ENCODE measurements at regions not wholly inside any gene's neighbourhood (a gene's known extent, or its start where the extent isn't known, plus 50 kb on each side); places are given as distances from the start of the nearest gene placed in this dataset.
"Not testable (repeated sequence)": the region's sequence is repeated elsewhere in the genome, so short reads cannot be mapped to it uniquely, and the experiment has no call there.

DNA sequence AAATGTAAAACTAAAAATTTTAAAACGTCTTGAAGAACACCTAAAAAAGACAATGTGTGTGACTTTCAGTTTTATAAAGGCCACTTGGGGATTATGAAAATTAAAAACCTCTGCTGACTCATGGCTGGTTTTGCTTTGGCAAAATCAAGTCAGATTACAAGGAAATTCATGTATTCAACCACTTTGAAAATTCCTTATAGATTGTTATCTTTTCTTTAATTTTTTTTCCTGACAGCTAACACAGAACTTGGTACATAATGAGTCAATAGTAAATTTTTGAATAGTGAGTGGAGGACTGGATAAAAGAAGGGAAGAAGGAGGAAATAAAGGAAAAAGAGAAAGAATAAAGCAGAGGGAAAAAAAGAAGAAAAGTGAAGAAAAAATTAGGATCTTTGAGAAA, 1774.7 kb upstream of the ACO1 start:
- no peak for DNase-seq

GRCh38 chr9:30616782-30617181, 1767.7 kb upstream of the ACO1 start:
- DNase-seq, result not testable (repeated sequence)

GRCh38 chr9:30622561-30622960, 1761.9 kb upstream of the ACO1 start:
- no peak for DNase-seq

- no peak for DNase-seq
These were observed 1755.4 kb upstream of the ACO1 start for GRCh38 chr9:30628915-30629567.

DNA sequence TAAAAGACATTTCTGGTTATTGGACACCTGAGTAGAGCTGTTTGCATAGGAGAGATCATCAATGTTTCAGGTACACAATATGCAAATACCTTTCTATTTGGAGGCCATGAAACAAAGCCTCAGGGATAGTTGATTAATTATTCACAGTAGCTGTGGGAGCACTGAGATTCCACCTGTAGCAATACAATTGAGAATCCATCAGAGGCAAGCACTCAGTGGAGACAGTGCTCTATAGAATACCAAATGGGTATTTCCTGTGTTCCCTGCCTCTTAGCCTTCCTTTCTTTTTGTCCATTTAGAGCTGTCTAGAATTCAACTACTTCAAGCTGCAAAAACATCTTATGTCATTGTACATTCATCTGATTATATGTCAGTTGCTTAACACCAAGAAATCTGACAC, 1754.0 kb upstream of the ACO1 start:
- no peak for DNase-seq

GRCh38 chr9:30646639-30647038, 1737.8 kb upstream of the ACO1 start:
- DNase-seq, result not testable (repeated sequence)

DNA sequence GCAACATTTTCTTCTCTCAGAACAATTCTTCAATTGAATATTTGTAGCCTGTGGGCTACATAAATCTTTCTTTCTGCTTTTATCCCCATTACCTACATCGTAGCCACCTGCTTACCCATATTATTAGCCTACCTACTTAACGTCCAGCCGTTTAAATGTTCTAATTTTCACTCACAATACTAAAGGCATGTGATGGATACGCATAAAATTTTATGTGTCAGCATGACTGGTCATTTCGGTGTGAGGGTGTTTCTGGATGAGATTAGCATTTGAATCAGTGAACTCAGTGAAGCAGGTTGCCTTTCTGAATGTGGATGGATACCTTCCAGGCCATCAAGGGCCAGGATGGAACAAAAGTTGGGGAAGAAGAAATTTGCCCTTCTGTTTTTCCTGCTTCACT, 1722.5 kb upstream of the ACO1 start:
- DNase-seq, result no peak

DNA sequence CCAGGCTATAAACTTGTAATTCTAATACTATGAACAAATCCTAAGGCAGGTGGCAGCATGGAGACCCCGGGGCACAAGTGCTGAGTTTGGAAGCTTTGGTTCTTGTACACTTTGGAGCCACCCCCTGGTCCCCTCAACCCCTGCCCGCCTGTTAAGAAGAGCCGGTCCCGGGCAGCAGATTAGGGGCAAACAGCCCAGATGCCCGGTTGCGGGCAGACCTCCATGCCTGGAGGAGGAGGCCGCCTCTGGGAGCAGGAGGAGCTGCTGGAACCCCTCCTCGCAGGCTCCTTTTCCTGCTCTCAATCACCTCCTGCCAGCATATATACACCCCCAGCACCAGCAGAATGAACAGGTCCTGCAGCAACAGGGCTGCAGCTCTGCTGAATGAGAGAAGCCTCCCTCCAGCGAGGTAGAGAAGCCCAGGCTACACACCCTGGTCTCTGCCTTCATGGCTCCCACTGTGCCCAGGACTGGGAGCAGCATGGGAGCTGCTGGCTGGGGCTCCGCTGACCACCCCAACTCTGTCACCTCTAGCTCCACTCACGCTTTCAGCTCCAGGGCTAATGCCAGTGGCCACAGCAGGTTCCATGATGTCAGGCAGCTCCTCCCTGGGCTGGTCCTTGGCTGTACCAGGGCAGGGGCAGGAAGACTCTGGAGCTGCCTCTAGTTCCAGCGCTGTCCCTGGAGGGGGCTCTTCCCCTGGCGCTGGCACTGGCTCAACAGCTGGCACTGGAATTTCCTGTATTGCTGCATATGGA, 1713.5 kb upstream of the ACO1 start:
- DNase-seq, result no peak

DNA sequence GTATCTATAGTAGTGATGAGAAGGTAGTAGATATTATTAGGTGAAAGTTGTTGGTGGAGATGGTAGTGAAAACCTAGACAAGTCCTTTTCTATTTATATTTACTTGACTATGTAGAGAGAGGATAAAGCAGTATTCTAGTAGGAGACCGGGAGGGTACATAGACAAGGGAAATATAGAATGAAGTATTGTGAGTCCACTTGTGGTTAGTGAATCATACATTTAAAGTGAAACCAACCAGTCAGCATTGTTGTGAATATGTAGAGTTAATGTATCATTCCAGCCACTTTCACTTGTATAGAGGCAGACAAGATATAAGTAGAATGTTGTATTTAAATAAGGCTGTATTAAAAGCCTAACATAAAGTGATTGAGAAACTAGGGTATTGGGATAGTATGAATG, 1711.3 kb upstream of the ACO1 start:
- no peak for DNase-seq

DNA sequence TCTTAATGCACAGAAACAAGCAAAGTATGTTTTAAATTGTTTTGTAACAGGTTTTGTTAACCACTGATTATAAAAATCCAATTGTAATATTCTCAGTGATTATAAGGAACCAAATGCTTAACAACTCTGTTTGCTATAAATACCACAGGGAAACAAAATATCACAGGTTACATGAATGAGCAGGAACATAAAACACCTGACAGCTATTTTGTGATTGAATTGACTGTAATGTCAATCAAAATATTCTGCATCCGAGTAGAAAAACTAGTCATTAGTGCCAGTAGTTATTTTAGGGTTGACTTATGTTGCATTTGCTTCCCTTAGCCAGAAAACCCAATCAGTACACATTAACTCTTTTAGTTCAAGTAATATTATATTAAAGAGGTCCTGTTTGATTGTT, 1707.8 kb upstream of the ACO1 start:
- no peak for DNase-seq

DNA sequence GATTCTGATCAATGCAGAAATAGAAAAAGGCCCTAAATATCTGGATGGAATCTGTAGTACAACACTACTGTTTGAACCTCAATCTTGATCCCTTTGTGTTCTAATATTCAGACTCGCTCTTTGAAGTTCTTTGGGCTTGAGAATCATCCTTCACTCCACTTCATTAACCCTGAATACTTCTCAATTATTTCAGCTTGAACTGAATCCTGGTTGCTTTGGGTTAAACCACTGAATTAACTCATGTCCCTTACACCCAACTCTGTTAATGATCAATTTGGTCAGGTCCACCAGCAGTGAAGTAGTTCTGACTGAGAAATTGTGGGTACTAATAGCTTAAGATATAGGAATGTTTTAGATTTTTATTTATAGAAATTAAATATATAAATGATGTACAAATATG, 1707.2 kb upstream of the ACO1 start:
- no peak for DNase-seq

GRCh38 chr9:30688801-30689200, 1695.6 kb upstream of the ACO1 start:
- no peak for DNase-seq

DNA sequence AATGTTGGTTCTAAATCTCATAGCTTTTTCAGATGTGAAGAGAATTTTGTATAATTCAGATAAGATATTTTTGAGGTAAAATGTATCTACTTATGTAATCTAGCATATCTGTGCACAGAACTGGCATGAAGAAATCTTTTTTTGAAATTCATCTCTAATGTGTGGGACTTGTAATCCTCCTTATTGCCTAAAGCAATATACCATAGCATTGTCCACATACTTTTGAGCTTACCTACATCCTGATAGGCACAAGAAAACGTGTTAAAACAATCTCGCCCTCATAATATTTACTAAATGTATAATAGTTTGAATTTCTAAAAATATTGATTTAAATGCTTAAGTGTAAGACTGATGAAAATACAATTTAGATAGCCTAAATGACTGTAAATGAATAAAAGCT, 1686.5 kb upstream of the ACO1 start:
- no peak for DNase-seq

DNA sequence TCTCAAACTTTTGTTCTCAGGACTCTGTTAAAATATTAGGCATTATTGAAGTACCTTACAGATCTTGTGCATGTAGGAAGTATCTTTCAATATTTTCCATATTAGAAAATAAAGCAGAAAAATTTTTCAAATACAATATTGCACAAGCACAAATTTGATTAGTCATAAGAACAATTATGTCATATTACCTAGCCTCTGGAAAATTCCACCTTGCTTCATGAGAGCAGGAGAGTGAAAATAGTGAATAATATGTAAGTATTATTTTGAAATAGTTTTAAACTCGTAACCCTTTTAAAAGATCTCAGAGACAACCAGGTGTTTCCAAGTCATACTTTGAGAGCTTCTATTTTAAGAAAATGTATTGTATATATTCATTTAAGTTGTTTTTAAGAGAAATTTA, 1672.9 kb upstream of the ACO1 start:
- no peak for DNase-seq

DNA sequence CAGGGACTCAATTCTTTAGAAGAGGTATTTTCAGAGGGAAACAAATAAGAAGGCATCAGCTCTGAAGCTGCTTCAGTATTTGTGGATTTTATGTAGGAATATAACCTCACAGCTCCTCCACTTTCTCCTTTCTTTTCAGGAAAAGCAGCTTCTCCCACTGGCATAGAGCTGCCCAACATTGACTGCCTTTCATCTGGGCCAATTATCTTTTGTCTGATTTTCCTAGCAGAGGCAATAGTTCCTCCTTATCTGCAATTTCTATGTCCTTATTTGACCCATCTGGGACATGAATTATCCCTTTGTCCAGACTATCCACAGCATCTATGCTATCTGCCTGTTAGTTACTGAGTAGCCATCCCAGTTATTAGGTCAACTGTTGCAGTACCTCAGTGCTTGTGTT, 1671.2 kb upstream of the ACO1 start:
- no peak for DNase-seq

GRCh38 chr9:30714389-30714788, 1670.1 kb upstream of the ACO1 start:
- no peak for DNase-seq

DNA sequence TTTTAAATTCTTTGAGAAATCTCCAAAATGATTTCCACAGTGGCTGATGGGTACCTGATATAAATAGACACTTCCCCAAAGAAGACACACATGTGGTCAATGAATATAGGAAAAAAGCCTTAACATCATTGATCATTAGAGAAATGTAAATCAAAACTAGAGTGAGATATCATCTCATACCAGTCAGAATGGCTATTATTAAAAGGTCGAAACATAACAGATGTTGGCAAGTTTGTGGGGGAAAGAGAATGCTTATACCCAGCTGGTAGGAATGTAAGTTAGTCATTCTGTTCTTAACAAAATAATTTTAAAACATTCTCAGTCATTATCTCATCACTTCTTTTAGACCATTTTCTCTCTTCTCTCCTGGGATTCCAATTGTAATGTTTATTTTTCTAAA, 1666.0 kb upstream of the ACO1 start:
- no peak for DNase-seq

GRCh38 chr9:30722065-30722464, 1662.4 kb upstream of the ACO1 start:
- no peak for DNase-seq

DNA sequence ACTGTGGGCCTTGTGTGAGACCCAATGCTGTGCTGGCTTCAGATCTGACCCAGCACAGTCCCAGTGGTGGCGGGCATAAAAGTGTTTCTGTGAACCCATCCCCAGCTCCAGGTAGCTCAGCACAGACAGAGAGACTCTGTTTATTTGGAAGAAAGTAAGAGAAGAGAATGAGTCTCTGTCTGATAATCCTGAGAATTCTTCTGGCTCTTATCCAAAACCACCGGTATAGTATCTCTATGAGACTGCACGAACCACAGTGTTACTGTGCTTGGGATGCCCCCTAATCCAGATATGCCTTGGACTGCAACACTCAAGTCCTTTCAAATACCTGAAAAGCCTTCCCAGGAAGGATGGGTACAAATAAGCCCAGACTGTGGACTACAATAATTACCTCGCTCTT, 1660.8 kb upstream of the ACO1 start:
- DNase-seq, result no peak

DNA sequence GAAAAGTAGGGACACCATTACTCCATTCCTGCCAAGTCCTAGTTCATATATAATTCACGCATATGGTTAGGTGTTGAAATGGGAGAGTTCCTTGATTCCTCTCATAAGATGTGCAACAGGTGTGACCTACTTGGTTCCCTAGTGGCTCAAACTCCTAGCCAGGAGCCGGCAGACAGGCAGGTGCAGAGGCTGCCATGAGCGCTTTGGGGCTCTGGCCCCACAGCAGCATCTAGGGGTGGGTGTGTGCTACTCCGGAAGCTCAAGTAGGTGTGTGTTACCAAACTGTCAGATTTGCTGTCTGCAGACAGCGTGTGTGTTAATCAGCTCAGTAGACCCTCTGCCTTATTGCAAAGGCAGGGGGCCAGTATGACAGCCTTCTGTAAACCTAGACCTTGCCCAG, 1652.4 kb upstream of the ACO1 start:
- no peak for DNase-seq

GRCh38 chr9:30744871-30745270, 1639.6 kb upstream of the ACO1 start:
- DNase-seq, result no peak

GRCh38 chr9:30746589-30746988, 1637.9 kb upstream of the ACO1 start:
- DNase-seq, result no peak

GRCh38 chr9:30757723-30758122, 1626.7 kb upstream of the ACO1 start:
- DNase-seq, result no peak

DNA sequence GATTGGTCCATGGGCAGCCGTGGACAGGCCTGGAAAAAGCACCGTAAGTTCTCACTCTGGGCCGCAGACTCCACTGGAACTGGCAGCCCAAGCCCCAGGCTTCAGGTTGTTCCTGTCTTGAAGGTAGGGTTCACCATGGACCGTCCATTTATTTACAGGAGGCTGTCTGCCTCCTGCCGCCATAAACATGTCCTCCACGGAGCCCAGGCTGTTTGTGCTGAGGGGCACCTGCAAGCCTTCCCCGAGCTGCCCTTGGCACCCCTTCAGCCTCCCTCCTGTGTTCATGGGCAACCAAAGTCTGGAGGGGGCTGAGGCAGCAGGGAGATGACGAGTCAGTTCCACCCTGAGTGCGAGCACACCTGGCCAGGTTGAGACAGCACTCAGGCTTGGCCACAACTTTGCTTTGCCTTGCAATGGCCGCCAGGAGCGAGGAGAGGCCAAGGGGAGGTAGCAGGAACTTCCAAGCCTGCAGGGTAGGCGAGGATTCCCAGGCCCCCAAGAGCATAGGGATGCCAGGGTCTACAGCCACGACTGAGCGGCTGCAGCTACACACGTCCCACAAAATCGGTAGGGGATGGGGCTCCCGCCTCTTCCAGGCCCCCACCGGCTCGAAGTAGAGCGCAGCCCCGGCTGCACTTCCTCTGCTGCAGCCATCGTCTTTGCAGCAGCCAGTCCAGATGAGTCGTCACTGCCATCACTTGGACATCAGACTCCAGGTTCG, 1625.6 kb upstream of the ACO1 start:
- no peak for DNase-seq

Measured in T-helper 2 cell (primary cell).